ENCODE measurements at regions not wholly inside any gene's neighbourhood (a gene's known extent, or its start where the extent isn't known, plus 50 kb on each side); places are given as distances from the start of the nearest gene placed in this dataset.

- Histone ChIP-seq H3K36me3 (ENCODE audit: control insufficient read depth, insufficient read depth, low read length) (no peaks in the 10 kb centered on the region), H3K4me3 (ENCODE audit: low read depth, low read length) (no peak overlapping the region), H3K27me3 (ENCODE audit: control insufficient read depth, insufficient read depth, low read length) (no peaks in the 10 kb centered on the region)
- TF ChIP-seq CTCF (IDR thresholded peaks at IDR 0.05; ENCODE audit: insufficient read depth, low read depth, low read length) = no peak
- DNase-seq (ENCODE audit: low read depth) = no peak
- POLR2A ChIA-PET = no interaction called here
- CTCF ChIA-PET = interaction anchor here (1.0 kb wide), 1 partner anchor 640 kb away, joined by 3 read pairs; no protein-coding TSS in a partner anchor
Observed at GRCh38 chr2:58545300-58546280, 304.5 kb upstream of the FANCL start.

GRCh38 chr2:58543442-58543841 is 302.3 kb upstream of the FANCL start:
- no peak for DNase-seq (ENCODE audit: low read depth)
- CTCF ChIA-PET = no interaction called here
- POLR2A ChIA-PET = no interaction called here
- H3K27me3 ChIP-seq (ENCODE audit: control insufficient read depth, insufficient read depth, low read length) = no peaks in the 10 kb centered on the region
- H3K4me3 ChIP-seq (ENCODE audit: low read depth, low read length) = no peak overlapping the region
- H3K36me3 ChIP-seq (ENCODE audit: control insufficient read depth, insufficient read depth, low read length) = no peaks in the 10 kb centered on the region
- no peak for TF ChIP-seq CTCF (IDR thresholded peaks at IDR 0.05; ENCODE audit: insufficient read depth, low read depth, low read length)

GRCh38 chr2:58541511-58541910 is 300.4 kb upstream of the FANCL start:
- H3K27me3 ChIP-seq (ENCODE audit: control insufficient read depth, insufficient read depth, low read length) = no peaks in the 10 kb centered on the region
- no peak for DNase-seq (ENCODE audit: low read depth)
- no peak overlapping the region for H3K4me3 ChIP-seq (ENCODE audit: low read depth, low read length)
- no peak for TF ChIP-seq CTCF (IDR thresholded peaks at IDR 0.05; ENCODE audit: insufficient read depth, low read depth, low read length)
- CTCF ChIA-PET = interaction anchor here (1.4 kb wide), 1 partner anchor 12 kb away, joined by 5 read pairs; no protein-coding TSS in a partner anchor
- H3K36me3 ChIP-seq (ENCODE audit: control insufficient read depth, insufficient read depth, low read length) = no peaks in the 10 kb centered on the region
- POLR2A ChIA-PET = no interaction called here

GRCh38 chr2:58540681-58541080 is 299.6 kb upstream of the FANCL start:
- no peaks in the 10 kb centered on the region for H3K36me3 ChIP-seq (ENCODE audit: control insufficient read depth, insufficient read depth, low read length)
- no peak overlapping the region for H3K4me3 ChIP-seq (ENCODE audit: low read depth, low read length)
- ChIA-PET POLR2A (no interaction called here), CTCF (no interaction called here)
- no peaks in the 10 kb centered on the region for H3K27me3 ChIP-seq (ENCODE audit: control insufficient read depth, insufficient read depth, low read length)
- no peak for DNase-seq (ENCODE audit: low read depth)
- no peak for TF ChIP-seq CTCF (IDR thresholded peaks at IDR 0.05; ENCODE audit: insufficient read depth, low read depth, low read length)

- CTCF ChIA-PET = no interaction called here
- Histone ChIP-seq H3K27me3 (ENCODE audit: control insufficient read depth, insufficient read depth, low read length) (no peaks in the 10 kb centered on the region), H3K4me3 (ENCODE audit: low read depth, low read length) (no peak overlapping the region), H3K36me3 (ENCODE audit: control insufficient read depth, insufficient read depth, low read length) (no peaks in the 10 kb centered on the region)
- no peak for TF ChIP-seq CTCF (IDR thresholded peaks at IDR 0.05; ENCODE audit: insufficient read depth, low read depth, low read length)
- POLR2A ChIA-PET = no interaction called here
- DNase-seq (ENCODE audit: low read depth) = no peak
Observed at GRCh38 chr2:58539973-58540372, 298.8 kb upstream of the FANCL start.
